Neural cell (in vitro differentiated cells): ENCODE measurements at regions not wholly inside any gene's neighbourhood (a gene's known extent, or its start where the extent isn't known, plus 50 kb on each side); places are given as distances from the start of the nearest gene placed in this dataset.

Source experiments
- H2AFZ ChIP-seq: fragments of 200-600, 300-800 bp; sonication (generic), shearing (Covaris generic); 2 replicates; pipeline ENCODE4 v1.6.0; 2014; ENCODE audit warnings: low read depth, mild to moderate bottlenecking, antibody characterized with exemption, low read length, moderate library complexity
- H3F3A ChIP-seq: fragments of 200-600 bp; shearing (Covaris generic); 2 replicates; pipeline ENCODE4 v1.6.1; 2016; ENCODE audit warnings: mild to moderate bottlenecking, moderate library complexity, mixed read lengths, antibody characterized with exemption, low read length; ENCODE audit not compliant: insufficient read depth, poor library complexity, severe bottlenecking
- H3K27ac ChIP-seq: fragments of 200-600, 300-800 bp; sonication (generic), shearing (Covaris generic); 2 replicates; pipeline ENCODE4 v1.5.1; 2014; ENCODE audit warnings: mild to moderate bottlenecking, low read length, moderate library complexity
- H3K27me3 ChIP-seq: fragments of 300-800, 200-600 bp; sonication (generic), shearing (Covaris generic); 2 replicates; pipeline ENCODE4 v1.6.0; 2014; ENCODE audit warnings: mild to moderate bottlenecking, low read depth, low read length, moderate library complexity; ENCODE audit not compliant: insufficient read depth
- H3K36me3 ChIP-seq: fragments of 300-800, 200-600 bp; sonication (generic), shearing (Covaris generic); 2 replicates; pipeline ENCODE4 v1.5.1; 2014; ENCODE audit warnings: mild to moderate bottlenecking, antibody characterized with exemption, low read length, moderate library complexity; ENCODE audit not compliant: insufficient read depth
- H3K4me2 ChIP-seq: fragments of 300-800, 200-600 bp; sonication (generic), shearing (Covaris generic); 2 replicates; pipeline ENCODE4 v1.6.0; 2014; ENCODE audit warnings: mild to moderate bottlenecking, low read length
- H3K4me3 ChIP-seq: fragments of 300-800, 200-600 bp; sonication (generic), shearing (Covaris generic); 2 replicates; pipeline ENCODE4 v1.5.1; 2014; ENCODE audit warnings: mild to moderate bottlenecking, low read length, moderate library complexity
- H3K79me2 ChIP-seq: fragments of 200-600 bp; shearing (Covaris generic); replicated peaks from 2 replicates; pipeline ENCODE4 v1.6.0; 2014; ENCODE audit warnings: mild to moderate bottlenecking, low read length, moderate library complexity; ENCODE audit not compliant: insufficient read depth
- H3K9ac ChIP-seq: fragments of 300-800, 200-600 bp; sonication (generic), shearing (Covaris generic); 2 replicates; pipeline ENCODE4 v1.6.1; 2016; ENCODE audit warnings: mild to moderate bottlenecking, low read length, mixed read lengths
- H3K9me2 ChIP-seq: fragments of 200-600 bp; shearing (Covaris generic); 2 replicates; pipeline ENCODE4 v1.6.1; 2016; ENCODE audit warnings: mild to moderate bottlenecking, low read length, mixed read lengths; ENCODE audit not compliant: insufficient read depth
- H3K9me3 ChIP-seq: fragments of 200-600, 300-800 bp; sonication (generic), shearing (Covaris generic); 2 replicates; pipeline ENCODE4 v1.6.1; 2016; ENCODE audit warnings: mild to moderate bottlenecking, mixed run types, low read length, moderate library complexity, mixed read lengths
- H4K20me1 ChIP-seq: fragments of 200-600 bp; shearing (Covaris generic); 2 replicates; pipeline ENCODE4 v1.6.1; 2016; ENCODE audit warnings: mild to moderate bottlenecking, mixed run types; ENCODE audit not compliant: insufficient read depth
- CTCF ChIP-seq: fragments of 450-650 bp; IDR thresholded peaks from 2 replicates; pipeline ENCODE4 v1.5.1; 2014; ENCODE audit warnings: antibody characterized with exemption, mild to moderate bottlenecking, moderate library complexity; ENCODE audit not compliant: poor library complexity, severe bottlenecking
- EP300 ChIP-seq: fragments of 450-650 bp; conservative IDR thresholded peaks from 2 replicates; pipeline ENCODE4 v1.6.1; 2014; ENCODE audit warnings: antibody characterized with exemption, mild to moderate bottlenecking, moderate library complexity; ENCODE audit not compliant: poor library complexity, severe bottlenecking
- EZH2 ChIP-seq: fragments of 200-600, 300-800 bp; shearing (Covaris generic), sonication (generic); IDR thresholded peaks from 2 replicates; pipeline ENCODE4 v1.6.1; 2014; ENCODE audit warnings: antibody characterized with exemption, low read length, borderline replicate concordance, mild to moderate bottlenecking; ENCODE audit not compliant: insufficient read depth, poor library complexity, severe bottlenecking
- MXI1 ChIP-seq: fragments of 450-650 bp; conservative IDR thresholded peaks from 2 replicates; pipeline ENCODE4 v1.6.1; 2014; ENCODE audit warnings: antibody characterized with exemption, mild to moderate bottlenecking; ENCODE audit not compliant: poor library complexity, severe bottlenecking
- POLR2AphosphoS5 ChIP-seq: IDR thresholded peaks from 2 replicates; pipeline ENCODE4 v1.6.1; 2012
- RAD21 ChIP-seq: fragments of 450-650 bp; conservative IDR thresholded peaks from 2 replicates; pipeline ENCODE4 v1.6.1; 2014; ENCODE audit warnings: antibody characterized with exemption, mild to moderate bottlenecking, moderate library complexity
- REST ChIP-seq: IDR thresholded peaks from 2 replicates; pipeline ENCODE4 v1.6.1; 2012; ENCODE audit warnings: borderline replicate concordance
- SMC3 ChIP-seq: fragments of 450-650 bp; conservative IDR thresholded peaks from 2 replicates; pipeline ENCODE4 v1.6.1; 2014; ENCODE audit warnings: antibody characterized with exemption, mild to moderate bottlenecking, moderate library complexity; ENCODE audit not compliant: poor library complexity
- TAF1 ChIP-seq: IDR thresholded peaks from 2 replicates; pipeline ENCODE4 v1.6.1; 2012; ENCODE audit warnings: low read depth

GRCh38 chr13:80262051-80262695, 78.8 kb downstream of the SPRY2 start:
- no peak overlapping the region for H3K27ac ChIP-seq
- H3K4me3 ChIP-seq: no peak overlapping the region
- H3K79me2 ChIP-seq: no peaks in the 10 kb centered on the region
- H3K27me3 ChIP-seq: no peaks in the 10 kb centered on the region
- H4K20me1 ChIP-seq: no peaks in the 10 kb centered on the region
- H3K9me2 ChIP-seq: no peaks in the 10 kb centered on the region
- no peaks in the 10 kb centered on the region for H3K36me3 ChIP-seq
- TF ChIP-seq POLR2AphosphoS5 (no peak), RAD21 (no peak), MXI1 (no peak), SMC3 (no peak), CTCF (no peak), REST (no peak), EP300 (no peak), EZH2 (no peak), TAF1 (no peak)
- H3K9ac ChIP-seq: no peak overlapping the region
- no peaks in the 10 kb centered on the region for H3K9me3 ChIP-seq
- no peak overlapping the region for H2AFZ ChIP-seq
- H3K4me2 ChIP-seq: no peak overlapping the region
- H3F3A ChIP-seq: no peaks in the 10 kb centered on the region

GRCh38 chr13:80259159-80259558, 81.8 kb downstream of the SPRY2 start:
- Histone ChIP-seq H3K4me2 (no peak overlapping the region), H3K9me2 (no peaks in the 10 kb centered on the region), H3K9me3 (no peaks in the 10 kb centered on the region), H3K36me3 (no peaks in the 10 kb centered on the region), H2AFZ (no peak overlapping the region), H4K20me1 (no peaks in the 10 kb centered on the region), H3K79me2 (no peaks in the 10 kb centered on the region), H3F3A (no peaks in the 10 kb centered on the region), H3K4me3 (no peak overlapping the region), H3K27ac (no peak overlapping the region), H3K27me3 (no peaks in the 10 kb centered on the region), H3K9ac (no peak overlapping the region)
- TF ChIP-seq MXI1 (no peak), SMC3 (no peak), TAF1 (no peak), CTCF (no peak), RAD21 (no peak), EZH2 (no peak), POLR2AphosphoS5 (no peak), EP300 (no peak), REST (no peak)
